ENCODE measurements at regions not wholly inside any gene's neighbourhood (a gene's known extent, or its start where the extent isn't known, plus 50 kb on each side); places are given as distances from the start of the nearest gene placed in this dataset.

- Mint-ChIP-seq H3K4me3 (no peak overlapping the region), H3K27ac (no peak overlapping the region), H3K36me3 (ENCODE audit: low read depth) (no peaks in the 10 kb centered on the region), H3K4me1 (no peaks in the 10 kb centered on the region), H3K27me3 (peaks cover 7% of the 10 kb centered on the region)
- DNase-seq (no peak), ATAC-seq (no peak)
- no peaks in the 10 kb centered on the region for H3K9me3 ChIP-seq (ENCODE audit: control insufficient read depth, low read length, poor library complexity, severe bottlenecking)
These were observed 119.1 kb upstream of the ADGRF1 start for GRCh38 chr6:47161176-47161687.

- Mint-ChIP-seq H3K27ac (no peak overlapping the region), H3K27me3 (peaks cover 7% of the 10 kb centered on the region), H3K4me3 (no peak overlapping the region), H3K4me1 (no peaks in the 10 kb centered on the region), H3K36me3 (ENCODE audit: low read depth) (no peaks in the 10 kb centered on the region)
- ATAC-seq: no peak
- no peaks in the 10 kb centered on the region for H3K9me3 ChIP-seq (ENCODE audit: control insufficient read depth, low read length, poor library complexity, severe bottlenecking)
- no peak for DNase-seq
These were observed 118.6 kb upstream of the ADGRF1 start for GRCh38 chr6:47160702-47161101.

- ATAC-seq (no peak), DNase-seq (no peak)
- no peaks in the 10 kb centered on the region for H3K4me1 Mint-ChIP-seq
- no peak overlapping the region for H3K27ac Mint-ChIP-seq
- H3K4me3 Mint-ChIP-seq: no peak overlapping the region
- no peaks in the 10 kb centered on the region for H3K9me3 ChIP-seq (ENCODE audit: control insufficient read depth, low read length, poor library complexity, severe bottlenecking)
- H3K27me3 Mint-ChIP-seq: peaks cover 10% of the 10 kb centered on the region
- H3K36me3 Mint-ChIP-seq (ENCODE audit: low read depth): no peaks in the 10 kb centered on the region
These were observed 117.6 kb upstream of the ADGRF1 start for GRCh38 chr6:47159763-47160162.

- H3K27ac Mint-ChIP-seq: no peak overlapping the region
- no peaks in the 10 kb centered on the region for H3K4me1 Mint-ChIP-seq
- no peaks in the 10 kb centered on the region for H3K9me3 ChIP-seq (ENCODE audit: control insufficient read depth, low read length, poor library complexity, severe bottlenecking)
- DNase-seq: no peak
- H3K4me3 Mint-ChIP-seq: no peak overlapping the region
- peaks cover 19% of the 10 kb centered on the region for H3K27me3 Mint-ChIP-seq
- ATAC-seq: no peak
- no peaks in the 10 kb centered on the region for H3K36me3 Mint-ChIP-seq (ENCODE audit: low read depth)
These were observed 115.6 kb upstream of the ADGRF1 start for GRCh38 chr6:47157653-47158219.

GRCh38 chr6:47157063-47157462 is 114.9 kb upstream of the ADGRF1 start:
- Mint-ChIP-seq H3K27me3 (peaks cover 19% of the 10 kb centered on the region), H3K27ac (no peak overlapping the region), H3K4me3 (no peak overlapping the region), H3K36me3 (ENCODE audit: low read depth) (no peaks in the 10 kb centered on the region), H3K4me1 (no peaks in the 10 kb centered on the region)
- DNase-seq (no peak), ATAC-seq (no peak)
- H3K9me3 ChIP-seq (ENCODE audit: control insufficient read depth, low read length, poor library complexity, severe bottlenecking): no peaks in the 10 kb centered on the region

GRCh38 chr6:47156196-47156595 is 114.1 kb upstream of the ADGRF1 start:
- Mint-ChIP-seq H3K27ac (no peak overlapping the region), H3K27me3 (peaks cover 23% of the 10 kb centered on the region), H3K36me3 (ENCODE audit: low read depth) (no peaks in the 10 kb centered on the region), H3K4me3 (no peak overlapping the region), H3K4me1 (no peaks in the 10 kb centered on the region)
- DNase-seq (no peak), ATAC-seq (no peak)
- H3K9me3 ChIP-seq (ENCODE audit: control insufficient read depth, low read length, poor library complexity, severe bottlenecking): no peaks in the 10 kb centered on the region

GRCh38 chr6:47153404-47153755 is 111.2 kb upstream of the ADGRF1 start:
- Mint-ChIP-seq H3K4me1 (no peaks in the 10 kb centered on the region), H3K36me3 (ENCODE audit: low read depth) (no peaks in the 10 kb centered on the region), H3K27me3 (peaks cover 36% of the 10 kb centered on the region), H3K27ac (no peak overlapping the region), H3K4me3 (no peak overlapping the region)
- no peaks in the 10 kb centered on the region for H3K9me3 ChIP-seq (ENCODE audit: control insufficient read depth, low read length, poor library complexity, severe bottlenecking)
- ATAC-seq (no peak), DNase-seq (no peak)

- ATAC-seq: no peak
- Mint-ChIP-seq H3K4me1 (no peaks in the 10 kb centered on the region), H3K36me3 (ENCODE audit: low read depth) (no peaks in the 10 kb centered on the region), H3K27ac (no peak overlapping the region), H3K4me3 (no peak overlapping the region), H3K27me3 (peaks cover 41% of the 10 kb centered on the region)
- no peaks in the 10 kb centered on the region for H3K9me3 ChIP-seq (ENCODE audit: control insufficient read depth, low read length, poor library complexity, severe bottlenecking)
- DNase-seq: no peak
These were observed 110.7 kb upstream of the ADGRF1 start for GRCh38 chr6:47152666-47153403.

GRCh38 chr6:47151232-47151898 is 109.2 kb upstream of the ADGRF1 start:
- Mint-ChIP-seq H3K4me3 (no peak overlapping the region), H3K4me1 (no peaks in the 10 kb centered on the region), H3K36me3 (ENCODE audit: low read depth) (no peaks in the 10 kb centered on the region), H3K27ac (no peak overlapping the region), H3K27me3 (peaks cover 53% of the 10 kb centered on the region)
- ATAC-seq (no peak), DNase-seq (no peak)
- no peaks in the 10 kb centered on the region for H3K9me3 ChIP-seq (ENCODE audit: control insufficient read depth, low read length, poor library complexity, severe bottlenecking)

- H3K4me1 Mint-ChIP-seq: no peaks in the 10 kb centered on the region
- H3K27me3 Mint-ChIP-seq: peaks cover 54% of the 10 kb centered on the region
- no peaks in the 10 kb centered on the region for H3K36me3 Mint-ChIP-seq (ENCODE audit: low read depth)
- H3K9me3 ChIP-seq (ENCODE audit: control insufficient read depth, low read length, poor library complexity, severe bottlenecking): no peaks in the 10 kb centered on the region
- ATAC-seq (no peak), DNase-seq (no peak)
- peak overlapping the region; percentile 65 for H3K27ac Mint-ChIP-seq
- no peak overlapping the region for H3K4me3 Mint-ChIP-seq
These were observed 107.4 kb upstream of the ADGRF1 start for GRCh38 chr6:47149554-47149953.

- no peak for ATAC-seq
- H3K9me3 ChIP-seq (ENCODE audit: control insufficient read depth, low read length, poor library complexity, severe bottlenecking): no peaks in the 10 kb centered on the region
- peak overlapping the region; percentile 65 for H3K27ac Mint-ChIP-seq
- H3K27me3 Mint-ChIP-seq: peaks cover 53% of the 10 kb centered on the region
- DNase-seq: no peak
- H3K36me3 Mint-ChIP-seq (ENCODE audit: low read depth): no peaks in the 10 kb centered on the region
- no peaks in the 10 kb centered on the region for H3K4me1 Mint-ChIP-seq
- H3K4me3 Mint-ChIP-seq: no peak overlapping the region
These were observed 106.9 kb upstream of the ADGRF1 start for GRCh38 chr6:47149066-47149465.

- Mint-ChIP-seq H3K4me3 (no peak overlapping the region), H3K36me3 (ENCODE audit: low read depth) (no peaks in the 10 kb centered on the region), H3K27me3 (peaks cover 48% of the 10 kb centered on the region), H3K27ac (no peak overlapping the region), H3K4me1 (no peaks in the 10 kb centered on the region)
- no peaks in the 10 kb centered on the region for H3K9me3 ChIP-seq (ENCODE audit: control insufficient read depth, low read length, poor library complexity, severe bottlenecking)
- ATAC-seq (no peak), DNase-seq (no peak)
These were observed 105.8 kb upstream of the ADGRF1 start for GRCh38 chr6:47147836-47148344.

GRCh38 chr6:47147175-47147727 is 105.1 kb upstream of the ADGRF1 start:
- H3K9me3 ChIP-seq (ENCODE audit: control insufficient read depth, low read length, poor library complexity, severe bottlenecking): no peaks in the 10 kb centered on the region
- Mint-ChIP-seq H3K27me3 (peaks cover 48% of the 10 kb centered on the region), H3K27ac (no peak overlapping the region), H3K4me1 (no peaks in the 10 kb centered on the region), H3K4me3 (no peak overlapping the region), H3K36me3 (ENCODE audit: low read depth) (no peaks in the 10 kb centered on the region)
- ATAC-seq: no peak
- no peak for DNase-seq

All from T-helper 17 cell (primary cell).